ENCODE measurements at regions not wholly inside any gene's neighbourhood (a gene's known extent, or its start where the extent isn't known, plus 50 kb on each side); places are given as distances from the start of the nearest gene placed in this dataset.
"Not testable (repeated sequence)": the region's sequence is repeated elsewhere in the genome, so short reads cannot be mapped to it uniquely, and the experiment has no call there.

GRCh38 chr4:187000281-187000680, 276.6 kb upstream of the FAT1 start:
- no peak for DNase-seq

- DNase-seq, result not testable (repeated sequence)
Measured at GRCh38 chr4:187002133-187002532, 278.5 kb upstream of the FAT1 start.

DNA sequence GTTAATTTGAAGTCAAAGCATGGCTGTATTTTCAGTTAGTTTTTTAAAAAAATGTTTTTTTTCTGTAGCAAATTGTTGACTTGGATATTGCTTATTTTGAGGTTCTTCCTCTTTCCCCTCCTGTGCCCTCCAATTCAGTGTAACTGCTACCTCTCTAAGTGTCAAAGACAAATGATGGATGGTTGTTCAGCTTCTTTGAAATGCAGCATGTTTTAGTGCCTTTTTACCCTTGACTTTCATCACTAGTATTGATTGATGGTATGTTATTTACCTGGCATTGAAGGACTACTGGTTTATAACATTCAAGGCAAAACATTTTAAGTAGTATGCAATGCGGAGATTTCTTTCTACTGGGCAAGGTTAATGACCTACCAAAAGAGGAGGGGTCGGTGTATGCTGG, 281.0 kb upstream of the FAT1 start:
- no peak for DNase-seq

GRCh38 chr4:187006189-187006618, 282.5 kb upstream of the FAT1 start:
- DNase-seq, result no peak

GRCh38 chr4:187010052-187010451, 286.4 kb upstream of the FAT1 start:
- no peak for DNase-seq

DNA sequence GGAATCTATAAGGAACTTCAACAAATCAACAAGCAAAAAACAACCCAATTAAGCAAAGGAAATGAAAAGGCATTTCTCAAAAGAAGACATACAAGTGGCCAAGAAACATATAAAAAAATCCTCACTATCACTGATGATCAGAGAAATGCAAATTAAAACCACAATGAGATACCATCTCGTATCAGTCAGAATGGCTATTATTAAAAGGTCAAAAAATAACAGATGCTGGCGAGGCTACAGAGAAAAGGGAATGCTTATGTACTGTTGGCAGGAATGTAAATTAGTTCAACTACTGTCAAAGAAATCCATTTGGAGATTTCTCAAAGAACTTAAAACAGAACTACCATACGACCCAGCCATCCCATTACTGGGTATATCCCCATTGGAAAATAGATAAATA, 292.4 kb upstream of the FAT1 start:
- DNase-seq, result no peak

DNA sequence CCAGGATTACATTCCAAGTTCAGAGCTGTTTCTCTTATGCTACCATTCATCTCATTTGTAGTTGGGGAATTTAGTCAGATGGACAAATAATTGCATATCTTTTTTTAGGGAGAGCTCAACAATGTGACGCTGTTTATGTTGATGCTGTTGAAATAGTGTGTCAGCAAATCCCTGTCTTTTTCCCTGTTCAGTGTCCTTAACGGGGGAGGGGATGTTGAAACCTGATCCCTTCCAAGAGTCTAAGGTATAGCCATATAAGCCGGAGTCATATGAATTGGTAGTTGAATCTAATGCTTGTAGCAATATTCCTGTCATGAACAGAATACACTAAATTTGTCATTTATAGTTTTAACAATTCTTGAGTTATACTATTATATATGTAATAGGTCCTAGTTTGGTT, 293.5 kb upstream of the FAT1 start:
- no peak for DNase-seq

- no peak for DNase-seq
Measured at GRCh38 chr4:187019896-187020295, 296.2 kb upstream of the FAT1 start.

- DNase-seq, result no peak
Measured at GRCh38 chr4:187020676-187021075, 297.0 kb upstream of the FAT1 start.

- DNase-seq, result no peak
Measured at GRCh38 chr4:187021436-187022205, 298.0 kb upstream of the FAT1 start.

DNA sequence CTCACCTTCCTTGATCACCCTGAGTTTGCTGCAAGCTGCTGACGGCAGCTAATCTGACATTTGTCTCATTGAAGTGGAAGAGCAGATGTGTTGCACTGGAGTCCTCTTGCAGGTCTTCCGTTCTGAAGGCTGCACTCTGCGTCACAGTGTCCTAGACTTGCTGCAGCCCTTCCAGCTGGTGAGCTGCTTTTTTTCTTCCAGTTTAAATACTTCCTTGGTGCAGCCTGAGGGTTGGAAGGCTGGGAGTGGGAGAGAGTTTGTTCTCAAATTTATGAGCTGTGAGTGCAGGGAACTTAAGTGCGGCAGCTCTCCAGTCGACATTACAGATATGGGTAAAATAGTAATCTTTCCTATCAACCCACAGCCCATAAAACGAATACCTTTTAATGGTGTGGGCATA, 303.6 kb upstream of the FAT1 start:
- no peak for DNase-seq

GRCh38 chr4:187042251-187042650, 318.6 kb upstream of the FAT1 start:
- DNase-seq, result no peak

- no peak for DNase-seq
Measured at GRCh38 chr4:187046471-187046870, 322.8 kb upstream of the FAT1 start.

DNA sequence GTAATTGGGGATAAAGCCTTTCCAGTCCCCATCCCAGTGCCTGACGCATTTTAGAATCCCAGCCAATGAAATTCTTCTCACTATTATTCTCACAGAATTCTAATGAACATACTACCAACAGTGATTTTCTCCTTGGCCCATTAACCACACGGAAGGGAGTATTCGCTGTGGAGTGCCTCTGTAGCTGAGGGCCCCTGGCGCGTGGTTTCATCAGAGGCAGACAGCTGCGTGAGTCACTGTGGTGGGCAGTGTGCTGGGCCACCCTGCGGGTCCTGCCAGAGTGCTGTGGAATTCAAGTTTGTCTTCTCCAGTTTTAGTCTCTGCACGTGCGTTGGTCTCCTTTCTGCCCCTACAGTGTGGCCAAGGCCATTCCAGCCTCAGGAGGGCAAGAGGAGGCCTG, 335.4 kb upstream of the FAT1 start:
- DNase-seq, result no peak

- no peak for DNase-seq
Measured at GRCh38 chr4:187059895-187060294, 336.2 kb upstream of the FAT1 start.

DNA sequence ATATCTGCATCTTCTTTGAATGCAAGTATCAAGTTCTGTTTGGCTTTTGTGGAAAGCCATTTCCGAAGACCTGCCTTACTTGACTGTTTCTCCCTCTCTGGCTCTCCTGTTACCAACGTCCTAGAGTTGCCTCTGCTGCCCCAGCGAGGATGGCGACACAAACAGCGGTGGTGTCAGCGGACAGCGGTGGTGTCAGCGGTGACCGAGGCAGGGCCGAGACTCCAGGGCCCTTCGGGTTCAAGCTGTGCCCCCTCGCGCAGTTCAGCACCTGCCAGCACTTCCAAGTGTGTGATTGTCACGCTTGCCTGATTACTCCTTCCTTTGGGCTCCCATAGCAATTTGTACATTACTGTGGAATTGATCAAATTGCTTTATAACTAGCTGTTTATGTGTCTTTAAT, 336.9 kb upstream of the FAT1 start:
- DNase-seq, result no peak

DNA sequence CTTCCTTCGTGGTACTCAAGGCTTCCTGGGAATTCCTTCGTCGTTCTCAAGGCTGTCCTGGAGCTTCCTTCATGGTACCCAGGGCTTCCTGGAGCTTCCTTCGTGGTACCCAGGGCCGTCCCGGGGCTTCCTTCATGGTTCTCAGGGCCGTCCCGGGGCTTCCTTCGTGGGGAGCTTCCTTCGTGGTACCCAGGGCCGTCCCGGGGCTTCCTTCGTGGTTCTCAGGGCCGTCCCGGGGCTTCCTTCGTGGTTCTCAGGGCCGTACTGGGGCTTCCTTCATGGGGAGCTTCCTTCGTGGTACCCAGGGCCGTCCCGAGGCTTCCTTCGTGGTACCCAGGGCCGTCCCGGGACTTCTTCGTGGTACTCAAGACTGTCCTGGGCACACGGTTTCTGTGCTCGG, 339.6 kb upstream of the FAT1 start:
- DNase-seq, result no peak

DNA sequence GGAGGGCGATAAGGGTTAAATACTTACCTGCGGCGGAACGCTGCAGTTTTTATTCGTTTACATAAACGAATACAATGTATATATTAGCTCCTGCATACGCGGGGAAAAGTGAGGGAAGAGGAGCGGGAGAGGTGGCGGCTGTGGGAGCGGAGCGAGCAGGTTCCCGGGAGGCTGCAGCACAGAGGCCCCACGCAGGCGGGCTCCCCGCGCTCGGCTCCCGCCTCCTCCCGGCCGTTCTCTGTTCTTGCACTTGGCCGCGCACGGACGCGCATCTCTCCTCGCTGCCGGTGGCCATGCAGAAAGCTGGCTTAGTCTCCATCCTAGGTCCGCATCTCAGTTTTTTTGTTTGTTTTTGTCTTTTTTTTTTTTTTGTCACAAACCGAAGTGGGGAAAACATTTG, 340.4 kb upstream of the FAT1 start:
- no peak for DNase-seq

GRCh38 chr4:187065396-187065795, 341.7 kb upstream of the FAT1 start:
- no peak for DNase-seq

DNA sequence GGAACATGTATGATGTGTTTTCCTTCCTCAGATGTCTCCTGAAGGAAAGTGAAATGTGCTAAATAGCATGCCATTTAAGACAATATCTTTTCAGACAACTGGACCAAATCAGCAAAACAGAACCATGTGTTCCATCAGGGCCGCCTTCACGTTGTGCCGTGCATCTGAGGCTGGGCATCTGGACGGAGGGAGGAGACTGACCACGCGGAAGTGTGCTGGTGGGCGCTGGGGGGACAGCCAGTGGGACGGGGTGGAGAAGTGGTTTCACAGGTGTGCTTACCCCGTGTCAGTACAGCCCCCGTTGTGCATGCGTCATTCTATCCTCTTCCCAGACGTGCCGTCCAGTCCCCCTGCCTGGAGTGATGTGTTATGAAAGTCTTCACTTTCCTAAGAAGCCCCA, 342.1 kb upstream of the FAT1 start:
- DNase-seq, result no peak

DNA sequence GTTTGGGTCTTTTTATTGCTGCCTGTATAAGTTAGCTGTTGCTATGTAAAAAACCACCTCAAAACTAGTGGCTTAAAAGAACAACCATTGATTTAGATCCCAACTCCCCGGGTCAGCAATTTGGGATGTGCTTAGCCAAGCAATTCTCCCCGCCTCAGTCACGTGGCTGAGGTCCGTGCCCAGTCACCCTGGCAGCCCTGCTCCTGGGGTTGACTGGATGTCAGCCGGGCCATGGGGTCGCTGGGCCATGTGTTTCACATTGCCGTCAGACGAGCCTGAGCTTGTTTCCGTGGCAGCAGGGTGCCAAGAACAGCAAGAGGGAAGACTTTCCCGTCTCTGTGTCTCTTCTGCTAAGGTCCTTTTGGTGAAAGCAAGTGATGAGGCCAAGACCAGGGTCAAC, 345.7 kb upstream of the FAT1 start:
- no peak for DNase-seq

GRCh38 chr4:187070158-187070557, 346.5 kb upstream of the FAT1 start:
- DNase-seq, result no peak

DNA sequence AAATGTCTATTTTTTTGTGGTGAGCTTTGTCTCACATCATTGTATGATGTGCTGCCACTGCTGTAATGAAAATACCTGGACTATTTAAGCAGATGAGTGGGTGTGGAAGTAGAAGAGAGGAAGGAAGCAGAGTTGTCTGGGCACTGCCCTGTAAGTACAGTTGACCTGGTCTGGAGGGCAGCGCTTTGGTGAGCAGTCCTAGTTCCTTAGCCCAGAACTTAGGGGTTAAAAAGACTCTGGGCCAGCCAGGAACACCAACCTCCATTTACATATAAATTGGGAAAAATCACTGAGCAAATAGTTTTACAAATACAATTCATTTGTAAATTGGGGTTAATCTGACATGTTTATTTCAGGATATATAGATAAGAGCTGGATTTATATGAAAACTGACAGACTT, 347.1 kb upstream of the FAT1 start:
- no peak for DNase-seq

GRCh38 chr4:187071946-187072600, 348.4 kb upstream of the FAT1 start:
- no peak for DNase-seq

DNA sequence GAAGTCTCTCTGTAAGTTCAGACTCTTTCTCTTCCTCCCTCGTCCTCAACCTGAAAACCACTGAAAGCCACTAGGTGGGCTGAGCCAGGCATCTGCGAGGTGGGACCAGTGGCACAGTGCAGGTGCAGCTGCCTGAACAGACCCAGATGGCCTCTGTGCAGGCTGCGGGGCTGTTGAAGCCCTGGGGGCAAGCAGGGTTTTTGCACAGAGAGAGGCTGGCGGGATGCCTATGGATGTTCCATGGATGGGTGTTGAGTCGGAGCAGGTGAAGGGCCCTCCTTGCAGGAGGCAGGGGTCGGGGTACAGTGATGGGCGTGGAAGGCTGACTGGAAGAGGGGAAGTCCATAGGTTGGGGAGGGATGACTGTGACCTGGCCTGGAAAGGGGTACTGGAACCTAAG, 350.2 kb upstream of the FAT1 start:
- DNase-seq, result no peak
